Caco-2 (cell line): ENCODE measurements at regions not wholly inside any gene's neighbourhood (a gene's known extent, or its start where the extent isn't known, plus 50 kb on each side); places are given as distances from the start of the nearest gene placed in this dataset.

Source experiments
- BruUV-seq: library from RNA; stranded (reverse); fragments of 400-500 nt; replicated peaks from 2 replicates; lab custom pipeline; 2021; lab: Mats Ljungman, UMichigan
- CTCF ChIA-PET: fragments of 300-600 bp; sonication (Branson Sonifier 250); formaldehyde crosslinking; loops from one replicate; lab custom pipeline; 2022; ENCODE audit warnings: antibody characterized with exemption; lab: Charles Lee
- POLR2A ChIA-PET: fragments of 300-600 bp; sonication (Branson Sonifier 250); formaldehyde crosslinking; loops from one replicate; lab custom pipeline; 2022; ENCODE audit warnings: antibody characterized with exemption; lab: Charles Lee
- DNase-seq, 2 experiments: peaks; one replicate each; pipeline versions ENCODE4 v3.0.0 to v3.0.0-alpha.2; 2020 to 2022
- H3K27me3 ChIP-seq: replicated peaks from 2 replicates; pipeline ENCODE4 v1.6.0; 2011; ENCODE audit warnings: low read length; ENCODE audit not compliant: control insufficient read depth, insufficient read depth
- H3K36me3 ChIP-seq: 2 replicates; pipeline ENCODE4 v1.5.1; 2011; ENCODE audit warnings: low read length; ENCODE audit not compliant: control insufficient read depth, insufficient read depth
- H3K4me1 ChIP-seq: fragments of 250-450 bp; sonication (Bioruptor Pico); 2 replicates; pipeline ENCODE4 v1.5.1; 2020; ENCODE audit warnings: mild to moderate bottlenecking
- H3K4me3 ChIP-seq: 2 replicates; pipeline ENCODE4 v1.5.1; 2011; ENCODE audit warnings: low read depth, mild to moderate bottlenecking, control low read depth, low read length
- H3K9me3 ChIP-seq: fragments of 250-450 bp; sonication (Bioruptor Pico); 2 replicates; pipeline ENCODE4 v1.5.1; 2020; ENCODE audit warnings: mild to moderate bottlenecking, moderate library complexity
- H3K27ac Mint-ChIP-seq: one replicate; pipeline ENCODE4 v1.8.0; 2022; ENCODE audit warnings: mixed read lengths; ENCODE audit not compliant: unreplicated experiment
- H3K27me3 Mint-ChIP-seq: one replicate; pipeline ENCODE4 v1.8.0; 2022; ENCODE audit warnings: mixed read lengths; ENCODE audit not compliant: insufficient read depth, unreplicated experiment
- H3K36me3 Mint-ChIP-seq: one replicate; pipeline ENCODE4 v1.8.0; 2022; ENCODE audit warnings: mild to moderate bottlenecking, mixed read lengths; ENCODE audit not compliant: insufficient read depth, unreplicated experiment
- H3K4me1 Mint-ChIP-seq: one replicate; pipeline ENCODE4 v1.8.0; 2022; ENCODE audit warnings: low read depth, mixed read lengths; ENCODE audit not compliant: unreplicated experiment
- H3K4me3 Mint-ChIP-seq: one replicate; pipeline ENCODE4 v1.8.0; 2022; ENCODE audit warnings: mild to moderate bottlenecking, moderate library complexity, mixed read lengths; ENCODE audit not compliant: unreplicated experiment
- H3K9me3 Mint-ChIP-seq: one replicate; pipeline ENCODE4 v1.8.0; 2022; ENCODE audit warnings: mixed read lengths; ENCODE audit not compliant: unreplicated experiment
- CTCF ChIP-seq, 2 experiments: fragments of 200-600 bp in 1 of 2; IDR thresholded peaks; 1 replicate in 1 of 2; 2 replicates in 1 of 2; pipeline versions ENCODE4 v1.5.1 to v1.8.0; 2011 to 2022; ENCODE audit warnings: antibody characterized with exemption in 1 of 2, control low read depth in 1 of 2, inconsistent platforms in 1 of 2, low read depth in 1 of 2, low read length in 1 of 2, mild to moderate bottlenecking in 1 of 2, moderate library complexity in 1 of 2; ENCODE audit not compliant: insufficient read depth in 1 of 2, severe bottlenecking in 1 of 2, unreplicated experiment in 1 of 2
- intact Hi-C: fragments of 100-400 bp; cut with micrococcal nuclease; formaldehyde crosslinking; loops from one replicate; pipeline ENCODE4 v1.10.0; 2022; ENCODE audit not compliant: unreplicated experiment

- DNase-seq: no peak
- intact Hi-C loops: no loop called here
- no peak overlapping the region for H3K27ac Mint-ChIP-seq
- H3K36me3 Mint-ChIP-seq: no peaks in the 10 kb centered on the region
- BruUV-seq: no TSS peak
- peaks cover 9% of the 10 kb centered on the region for H3K9me3 Mint-ChIP-seq
- POLR2A ChIA-PET: no interaction called here
- no peak overlapping the region for H3K4me3 Mint-ChIP-seq
- TF ChIP-seq CTCF (IDR thresholded peaks at IDR 0.05; ENCODE audit: insufficient read depth in 1 of 2, low read depth in 1 of 2, low read length in 1 of 2, severe bottlenecking in 1 of 2, unreplicated experiment in 1 of 2): no peak
- Histone ChIP-seq H3K36me3 (no peaks in the 10 kb centered on the region), H3K27me3 (no peaks in the 10 kb centered on the region), H3K4me3 (no peak overlapping the region), H3K9me3 (no peaks in the 10 kb centered on the region), H3K4me1 (no peaks in the 10 kb centered on the region)
- CTCF ChIA-PET: no interaction called here
- H3K4me1 Mint-ChIP-seq: no peaks in the 10 kb centered on the region
- peaks cover 5% of the 10 kb centered on the region for H3K27me3 Mint-ChIP-seq
Measured at GRCh38 chr13:93036380-93036779, 190.2 kb upstream of the GPC6 start.

- Mint-ChIP-seq H3K27ac (no peak overlapping the region), H3K36me3 (no peaks in the 10 kb centered on the region), H3K4me1 (no peaks in the 10 kb centered on the region), H3K27me3 (no peaks in the 10 kb centered on the region), H3K4me3 (no peak overlapping the region), H3K9me3 (peaks cover 9% of the 10 kb centered on the region)
- Histone ChIP-seq H3K36me3 (no peaks in the 10 kb centered on the region), H3K9me3 (no peaks in the 10 kb centered on the region), H3K4me1 (no peaks in the 10 kb centered on the region), H3K4me3 (no peak overlapping the region), H3K27me3 (no peaks in the 10 kb centered on the region)
- POLR2A ChIA-PET: no interaction called here
- DNase-seq: no peak
- CTCF ChIA-PET: no interaction called here
- no peak for TF ChIP-seq CTCF (IDR thresholded peaks at IDR 0.05; ENCODE audit: insufficient read depth in 1 of 2, low read depth in 1 of 2, low read length in 1 of 2, severe bottlenecking in 1 of 2, unreplicated experiment in 1 of 2)
- intact Hi-C loops: no loop called here
- no TSS peak for BruUV-seq
Measured at GRCh38 chr13:93037780-93038179, 188.8 kb upstream of the GPC6 start.

GRCh38 chr13:93038187-93038586 is 188.4 kb upstream of the GPC6 start:
- no peaks in the 10 kb centered on the region for H3K4me1 ChIP-seq
- Mint-ChIP-seq H3K27me3 (no peaks in the 10 kb centered on the region), H3K27ac (no peak overlapping the region), H3K36me3 (no peaks in the 10 kb centered on the region), H3K4me1 (no peaks in the 10 kb centered on the region), H3K4me3 (no peak overlapping the region), H3K9me3 (peaks cover 9% of the 10 kb centered on the region)
- DNase-seq: no peak
- H3K36me3 ChIP-seq: no peaks in the 10 kb centered on the region
- no TSS peak for BruUV-seq
- POLR2A ChIA-PET: no interaction called here
- H3K27me3 ChIP-seq: no peaks in the 10 kb centered on the region
- H3K4me3 ChIP-seq: no peak overlapping the region
- TF ChIP-seq CTCF (IDR thresholded peaks at IDR 0.05; ENCODE audit: insufficient read depth in 1 of 2, low read depth in 1 of 2, low read length in 1 of 2, severe bottlenecking in 1 of 2, unreplicated experiment in 1 of 2): no peak
- H3K9me3 ChIP-seq: no peaks in the 10 kb centered on the region
- intact Hi-C loops: no loop called here
- CTCF ChIA-PET: no interaction called here
